ENCODE measurements at regions not wholly inside any gene's neighbourhood (a gene's known extent, or its start where the extent isn't known, plus 50 kb on each side); places are given as distances from the start of the nearest gene placed in this dataset.

DNA sequence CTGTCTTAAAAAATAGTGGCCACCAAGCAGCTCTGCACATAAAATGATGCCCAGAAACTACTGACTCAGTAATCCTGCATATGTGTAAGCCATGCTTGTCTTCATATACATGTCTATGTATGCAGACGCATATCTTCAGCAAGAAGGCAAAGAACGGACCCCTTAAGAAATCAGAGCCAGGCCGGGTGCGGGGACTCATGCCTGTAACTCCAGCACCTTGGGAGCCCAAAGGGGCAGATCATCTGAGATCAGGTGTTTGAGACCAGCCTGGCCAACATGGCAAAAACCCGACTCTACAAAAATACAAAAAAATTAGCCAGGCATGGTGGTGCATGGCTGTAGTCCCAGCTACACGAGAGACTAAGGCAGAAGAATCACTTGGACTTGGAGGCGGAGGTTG is 295.0 kb downstream of the TCERG1L start:
- DNase-seq, result no peak

DNA sequence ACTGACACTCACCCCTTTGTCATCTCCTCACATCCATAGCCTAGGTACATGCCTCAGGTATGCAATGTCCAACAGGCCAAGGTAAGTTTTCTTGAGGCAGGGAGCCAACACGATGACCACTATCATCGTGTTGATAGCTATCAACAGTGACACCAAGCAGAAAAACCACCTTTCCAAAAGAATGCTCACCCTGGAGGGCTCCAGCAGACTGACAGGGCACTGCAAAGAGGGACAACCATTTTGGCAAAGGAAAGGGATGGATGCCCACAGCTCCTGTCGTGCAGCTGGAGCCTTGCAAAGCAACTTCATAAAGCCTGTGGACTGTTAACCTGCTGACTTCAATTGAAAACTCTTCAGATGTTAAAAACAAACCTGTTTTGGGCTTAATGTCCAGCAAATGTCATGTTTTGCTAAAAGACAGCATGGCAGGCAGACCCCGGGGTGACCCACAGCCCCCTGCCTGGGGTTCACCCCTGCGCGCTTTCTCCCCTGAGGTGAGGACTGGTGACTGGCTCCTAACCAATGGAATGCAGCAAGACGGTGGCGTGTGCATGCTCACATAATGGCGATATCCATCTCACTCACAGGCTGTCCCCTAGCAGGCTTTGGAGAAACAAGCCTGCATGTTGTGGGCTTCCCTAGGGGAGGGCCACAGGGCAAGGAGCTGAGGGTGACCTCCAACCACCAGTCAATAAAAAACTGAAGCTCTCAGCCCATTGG is 293.8 kb downstream of the TCERG1L start:
- no peak for DNase-seq

DNA sequence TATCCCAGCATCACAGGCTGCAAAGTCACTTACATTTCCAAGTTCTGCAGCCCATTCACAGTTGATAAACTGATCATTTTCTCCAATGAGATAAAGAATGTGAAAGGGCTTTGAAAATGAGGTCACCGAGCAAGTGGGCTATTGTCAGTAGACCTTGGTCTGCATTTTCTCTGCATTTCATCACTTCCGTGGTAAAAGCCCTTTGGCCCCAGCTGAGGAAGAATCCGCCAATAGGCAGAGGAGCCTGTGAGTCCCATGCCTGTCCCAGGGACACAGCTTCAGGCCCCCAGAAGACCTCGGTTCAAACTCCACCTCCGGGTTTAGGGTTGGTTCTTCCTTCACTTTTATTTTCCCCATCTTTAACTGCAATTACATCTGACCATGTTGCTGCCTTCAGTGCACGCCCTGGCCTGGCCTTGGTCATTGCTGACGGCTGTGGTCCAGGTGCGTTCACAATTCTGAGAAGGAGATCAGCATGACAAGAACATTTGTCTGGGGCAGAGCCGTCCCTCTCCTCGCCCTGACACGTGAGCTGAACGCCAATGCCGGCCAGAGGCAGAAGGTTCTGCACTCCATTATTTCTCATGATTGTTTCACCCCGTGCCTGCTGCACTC is 292.5 kb downstream of the TCERG1L start:
- no peak for DNase-seq

DNA sequence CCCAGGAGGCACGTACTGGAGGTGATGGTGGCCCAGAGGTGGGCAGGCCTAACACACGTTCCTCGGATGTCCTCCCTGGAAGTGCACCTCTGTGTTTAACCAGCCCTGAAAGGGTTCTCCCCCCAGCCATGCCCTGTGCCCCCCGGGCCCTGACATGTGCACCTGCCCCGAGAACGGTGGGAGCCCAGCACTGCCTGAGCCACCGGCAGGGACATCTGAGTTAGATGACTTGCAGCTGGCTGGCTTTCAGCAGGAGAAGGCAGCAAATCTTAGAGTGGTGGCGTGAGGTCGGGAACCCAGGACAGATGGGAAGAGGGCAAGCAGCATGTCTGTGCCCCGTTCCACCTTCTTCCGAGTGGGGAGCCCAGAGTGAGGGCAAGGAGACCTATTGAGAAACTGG is 291.8 kb downstream of the TCERG1L start:
- DNase-seq, result no peak

DNA sequence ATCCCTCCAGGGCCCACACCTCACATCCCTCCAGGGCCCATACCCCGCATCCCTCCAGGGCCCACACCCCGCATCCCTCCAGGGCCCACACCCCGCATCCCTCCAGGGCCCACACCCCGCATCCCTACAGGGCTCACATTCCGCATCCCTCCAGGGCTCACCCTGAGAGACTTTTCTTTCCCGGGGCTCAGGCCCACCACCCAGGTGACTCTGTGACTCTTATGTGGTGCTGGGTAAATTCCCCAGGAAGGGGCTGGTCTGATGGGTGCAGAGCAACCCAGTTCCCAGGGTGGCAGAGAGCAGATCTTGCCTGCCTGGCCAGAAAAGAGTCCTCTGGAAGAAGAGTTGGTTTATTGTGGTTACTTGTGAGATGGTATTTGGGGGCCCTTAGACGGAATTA is 290.7 kb downstream of the TCERG1L start:
- no peak for DNase-seq

DNA sequence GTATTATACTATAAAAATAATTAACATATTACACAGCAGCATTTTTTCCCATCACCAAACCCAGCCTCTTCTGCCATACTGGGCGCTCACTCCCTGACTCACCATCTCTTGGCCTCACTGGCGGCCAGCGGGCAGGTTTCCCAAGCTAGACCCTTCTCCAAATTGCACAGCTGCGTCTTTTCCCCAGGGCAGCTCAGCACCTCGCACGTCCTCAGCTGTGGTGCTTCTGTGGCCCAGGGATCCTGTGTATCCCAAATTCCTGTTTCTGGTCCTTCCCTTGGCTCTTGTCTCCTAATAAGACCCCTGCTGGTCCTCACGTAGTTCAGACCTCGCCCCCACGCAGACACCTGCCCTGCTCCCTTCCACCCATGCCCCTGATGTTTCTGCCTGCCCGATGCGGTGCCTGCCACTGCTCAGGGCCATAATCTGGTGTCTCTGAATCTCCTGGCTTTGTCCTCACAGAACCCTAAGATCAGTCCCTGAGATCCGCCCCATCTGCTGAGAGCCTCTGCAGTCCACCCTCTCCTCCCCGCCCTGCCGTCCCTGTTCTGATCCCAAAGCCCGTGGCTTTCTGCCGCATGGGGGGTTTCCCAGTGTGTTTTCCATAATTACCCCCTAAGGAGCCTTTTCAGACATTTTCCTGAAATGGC is 290.1 kb downstream of the TCERG1L start:
- DNase-seq, result no peak

DNA sequence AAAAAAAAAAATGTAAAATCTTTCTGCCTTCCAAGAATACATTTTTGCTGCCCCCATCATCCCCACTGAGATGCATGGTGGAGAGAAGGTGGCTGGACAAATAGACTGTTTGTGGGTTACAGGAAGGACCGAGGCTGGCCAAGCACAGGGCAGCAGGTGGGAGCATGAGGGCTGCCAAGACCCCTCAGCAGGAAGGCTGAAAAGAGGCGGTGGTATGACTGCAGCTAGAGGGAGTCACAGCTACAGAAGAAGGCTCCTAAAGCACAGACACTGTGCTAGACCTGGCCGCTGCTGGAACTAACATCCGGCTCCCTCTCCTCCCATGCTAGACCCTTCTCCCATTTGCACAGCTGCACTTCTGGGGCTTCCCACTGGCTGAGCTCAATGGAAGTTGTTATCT is 289.6 kb downstream of the TCERG1L start:
- no peak for DNase-seq

DNA sequence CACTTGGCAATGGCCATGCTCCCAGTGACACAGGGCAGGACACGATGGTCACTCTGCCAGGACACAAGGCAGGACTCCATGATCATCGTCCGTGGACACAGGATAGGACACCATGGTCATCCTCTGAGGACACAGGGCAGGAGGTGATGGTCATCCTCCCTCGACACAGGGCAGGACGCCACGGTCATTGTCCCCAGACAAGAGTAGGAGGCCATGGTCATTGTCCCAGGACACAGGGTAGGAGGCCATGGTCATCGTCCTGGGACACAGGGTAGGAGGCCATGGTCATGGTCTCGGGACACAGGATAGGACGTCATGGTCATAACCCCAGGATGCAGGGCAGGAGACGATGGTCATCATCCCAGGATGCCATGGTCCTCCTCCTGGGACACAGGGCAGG is 289.2 kb downstream of the TCERG1L start:
- DNase-seq, result no peak

DNA sequence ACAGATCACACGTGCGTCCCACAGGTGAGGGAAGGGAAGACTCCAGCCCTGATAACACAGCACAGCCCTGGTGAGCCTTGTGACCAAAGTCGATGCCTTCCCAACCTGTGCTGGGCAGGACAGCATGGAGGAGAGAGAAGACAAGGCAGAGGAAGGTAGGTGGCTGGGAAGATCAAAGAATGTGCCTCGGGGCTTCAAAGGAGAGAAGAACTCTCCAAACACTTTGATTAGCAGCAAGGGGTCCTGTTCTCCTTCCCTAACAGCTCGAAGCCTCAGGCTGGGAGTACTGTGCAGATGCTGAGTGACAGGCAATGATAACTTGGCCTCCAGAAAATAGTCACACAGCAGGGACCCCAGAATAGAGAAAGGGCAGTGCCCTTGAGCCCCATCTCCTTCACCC is 288.5 kb downstream of the TCERG1L start:
- DNase-seq, result no peak

DNA sequence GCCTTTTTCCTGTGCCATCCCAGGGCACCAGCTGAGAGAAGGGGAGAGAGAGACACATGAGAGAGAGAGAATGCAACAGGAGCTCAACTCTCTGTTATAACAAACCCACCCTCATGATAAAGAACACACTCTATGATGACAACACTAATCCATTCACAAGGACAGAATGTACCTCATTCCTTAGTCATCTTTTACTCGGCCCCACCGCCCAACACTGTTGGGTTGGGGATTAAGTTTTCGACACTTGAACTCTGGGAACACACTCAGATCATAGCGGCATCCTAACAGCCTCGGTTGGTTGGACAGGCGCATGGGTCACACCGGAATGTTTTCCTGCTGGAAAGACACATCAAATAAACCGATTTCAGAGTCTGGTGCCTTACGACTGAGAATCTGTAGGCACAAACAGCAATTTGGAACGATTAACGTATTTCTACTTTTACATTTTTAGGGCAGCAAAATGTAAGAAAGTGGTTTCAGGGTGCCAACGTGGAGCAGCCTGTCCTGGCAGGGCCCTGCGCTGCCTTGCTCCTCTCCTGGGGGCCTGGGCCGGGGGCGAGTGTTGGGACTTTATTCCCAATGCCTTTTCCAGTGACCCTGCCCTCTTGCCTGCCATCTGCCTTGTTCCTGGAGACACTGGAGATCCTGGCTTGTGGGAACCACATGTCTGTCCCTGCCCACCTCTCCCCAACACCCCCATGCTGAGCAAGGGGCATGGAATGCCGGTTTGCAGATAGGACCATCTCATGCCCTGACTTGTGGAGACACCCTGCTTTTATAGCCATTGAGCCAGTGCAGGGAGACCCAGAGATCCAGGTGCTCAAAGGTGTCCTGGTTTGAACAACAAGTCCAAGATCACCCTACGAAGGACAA is 287.0 kb downstream of the TCERG1L start:
- DNase-seq, result no peak

DNA sequence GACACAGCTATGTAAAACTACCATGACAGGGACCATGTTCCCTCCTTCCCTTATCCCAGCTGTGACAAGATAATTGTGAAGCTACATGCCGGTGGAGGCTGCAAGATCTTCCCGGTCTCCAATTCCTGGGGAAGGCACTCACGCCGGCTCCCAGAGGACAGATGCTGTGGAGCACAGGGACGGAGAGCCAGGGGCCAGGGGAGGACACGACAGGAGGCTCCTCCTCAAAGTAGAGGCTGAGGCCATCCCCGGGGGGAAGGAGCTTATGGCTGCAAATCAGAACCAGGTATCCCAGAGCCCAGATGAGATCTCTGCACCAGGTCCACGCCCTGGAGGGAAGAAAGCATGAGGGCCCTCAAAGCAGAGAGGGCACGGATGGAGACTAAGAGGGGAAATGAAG is 286.2 kb downstream of the TCERG1L start:
- DNase-seq, result no peak

DNA sequence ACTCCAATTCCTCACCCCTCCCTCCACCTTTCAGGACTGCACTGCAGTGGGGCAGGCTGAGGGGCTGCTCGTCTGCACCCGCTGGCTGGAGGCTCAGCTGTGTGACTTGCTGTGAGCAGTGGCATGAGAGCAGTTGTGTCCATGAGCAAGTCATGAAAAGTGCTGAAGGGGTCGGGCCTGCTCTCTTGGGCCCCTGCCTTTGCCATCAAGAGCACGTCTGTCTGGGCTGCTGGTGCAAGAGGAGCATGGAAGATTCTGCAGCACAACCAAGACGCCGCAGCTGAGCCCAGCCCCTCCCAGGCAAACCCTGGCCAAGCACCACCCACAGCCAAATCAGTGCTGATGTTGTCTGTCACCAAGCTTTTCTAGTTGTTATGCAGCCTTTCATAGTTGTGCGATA is 284.3 kb downstream of the TCERG1L start:
- DNase-seq, result no peak

DNA sequence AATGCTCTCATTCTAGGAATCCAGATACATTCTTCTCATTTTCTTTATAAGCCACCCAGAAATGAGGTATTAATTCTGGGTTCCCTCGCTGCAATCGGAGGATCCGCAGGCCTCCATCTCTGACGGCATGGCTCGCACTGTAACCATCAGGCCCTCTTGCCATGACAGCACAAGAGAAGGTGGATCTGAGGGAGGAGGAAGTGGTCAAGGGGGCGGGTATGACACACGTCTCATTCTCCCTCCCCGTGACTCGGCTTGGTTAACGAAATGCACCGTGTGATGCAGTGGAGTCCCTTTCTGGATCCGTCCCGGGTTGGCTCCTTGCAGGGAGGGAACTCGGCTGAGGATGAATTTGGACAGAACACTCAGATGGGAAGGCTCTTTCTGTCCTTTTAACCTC is 280.2 kb downstream of the TCERG1L start:
- no peak for DNase-seq

DNA sequence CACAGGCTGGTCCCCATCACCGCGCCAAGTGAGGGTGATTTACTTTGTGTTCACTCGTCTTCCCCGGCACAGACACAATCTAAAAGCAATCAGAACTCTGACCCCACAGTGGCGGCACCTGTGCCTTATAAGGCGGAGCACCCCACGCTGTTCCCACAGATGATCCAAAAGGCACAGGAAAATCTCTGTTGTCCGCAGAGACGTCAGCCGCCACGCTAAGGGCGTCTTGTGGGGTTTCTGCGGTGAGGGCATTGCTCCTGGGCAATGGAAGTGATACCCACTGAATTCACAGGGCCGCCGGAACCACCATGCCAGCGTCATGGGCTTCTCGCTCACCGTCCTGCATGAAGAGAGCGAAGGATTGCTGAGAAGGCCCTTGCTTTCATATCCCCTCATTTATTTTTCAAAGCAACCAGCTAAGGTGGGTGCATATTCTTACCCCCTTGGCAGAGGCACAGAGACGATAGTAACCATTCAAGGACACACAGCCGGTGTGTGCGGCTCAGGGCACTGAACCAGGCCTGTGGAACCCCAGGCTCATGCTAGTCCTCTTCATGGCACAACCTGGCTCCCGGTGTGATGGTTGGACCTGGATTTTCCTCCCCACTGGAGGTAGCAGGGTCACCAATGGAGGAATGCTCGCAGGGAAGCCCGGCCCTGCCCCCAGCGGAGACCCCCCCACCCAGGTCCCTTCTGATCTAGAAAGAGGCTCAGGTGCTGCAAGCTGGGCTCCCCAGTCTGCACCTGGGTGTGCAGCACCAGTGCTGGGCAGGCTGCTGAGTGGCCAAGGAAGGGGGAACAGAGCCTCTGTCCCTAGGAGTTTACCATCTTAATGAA is 279.0 kb downstream of the TCERG1L start:
- no peak for DNase-seq

DNA sequence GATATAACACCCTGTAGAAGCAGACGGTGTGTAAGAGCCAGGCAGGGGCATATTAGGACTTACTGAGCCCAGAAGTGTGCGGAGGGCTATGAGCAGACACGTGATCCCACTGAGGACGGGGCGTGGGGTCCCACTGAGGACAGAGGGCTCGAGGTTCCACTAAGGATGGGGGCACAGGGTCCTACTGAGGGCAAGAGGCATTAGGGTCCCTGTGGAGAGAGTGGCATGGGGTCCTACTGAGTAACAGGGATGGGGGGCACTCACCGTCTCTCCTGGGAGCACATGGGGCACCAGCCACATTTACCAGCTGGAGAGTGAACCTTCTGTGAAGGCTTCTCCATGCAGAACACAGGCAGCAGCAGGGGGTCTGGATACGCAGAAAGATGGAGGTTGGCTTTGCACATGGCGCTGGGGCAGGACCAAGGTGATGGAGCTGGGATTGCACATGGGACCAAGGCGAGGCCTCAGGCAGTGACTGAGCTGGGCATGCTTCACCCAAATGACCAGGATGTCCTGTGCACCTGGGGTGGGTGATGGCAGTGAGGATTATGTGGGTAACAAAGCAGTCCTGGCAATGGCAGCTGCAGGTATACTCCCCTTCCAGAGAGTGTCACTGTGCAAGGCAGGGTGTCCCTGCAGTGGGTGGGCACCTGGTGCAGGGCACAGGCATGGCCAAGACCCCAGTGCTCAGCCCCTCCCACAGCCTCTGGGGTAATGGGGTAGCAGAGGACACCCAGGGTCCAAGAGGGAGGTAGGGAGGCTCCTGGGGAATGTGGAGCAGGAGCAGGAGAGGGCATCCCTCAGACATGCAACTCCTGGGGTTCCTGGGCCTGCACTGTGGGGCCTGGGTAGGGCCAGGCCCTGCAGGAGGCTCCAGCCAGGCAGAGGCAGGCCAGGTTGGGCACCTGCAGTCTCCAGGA is 278.1 kb downstream of the TCERG1L start:
- DNase-seq, result no peak

DNA sequence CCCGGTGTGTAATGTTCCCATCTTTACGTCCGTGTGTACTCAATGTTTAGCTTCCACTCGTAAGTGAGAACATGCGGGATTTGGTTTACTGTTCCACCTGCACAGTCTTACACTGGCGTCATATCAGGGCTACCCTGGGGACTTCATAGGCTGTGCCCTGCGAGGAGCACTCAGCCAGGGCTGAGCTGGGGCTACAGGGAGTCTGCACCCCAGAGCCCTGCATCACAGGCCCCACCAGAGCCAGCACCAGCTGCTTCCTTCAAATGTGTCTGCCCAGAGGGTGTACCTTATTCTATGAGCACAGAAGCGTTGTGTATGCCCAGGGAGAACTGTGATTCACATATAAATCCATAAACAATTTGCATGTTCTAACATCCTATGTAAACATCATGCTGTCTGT is 277.1 kb downstream of the TCERG1L start:
- DNase-seq, result no peak

DNA sequence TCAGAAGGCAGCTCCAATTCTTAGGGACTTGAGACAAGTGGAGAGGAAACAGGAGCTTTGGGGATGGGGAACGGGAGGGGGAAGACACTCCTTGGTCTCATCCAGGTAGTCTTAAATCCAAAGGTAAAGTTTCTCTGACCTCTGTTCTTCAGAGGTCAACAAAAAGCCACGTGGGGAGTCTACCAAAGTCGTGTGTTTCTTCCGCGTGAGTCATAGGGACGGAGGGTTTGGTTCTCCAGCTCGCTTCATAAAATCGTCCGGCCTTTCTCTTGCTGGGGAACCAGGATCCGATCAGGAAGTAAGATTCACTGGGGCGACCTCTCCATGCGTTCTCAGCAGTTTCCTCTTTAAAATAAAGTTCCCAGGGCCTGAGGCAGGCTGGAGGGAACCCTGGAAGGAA is 275.7 kb downstream of the TCERG1L start:
- no peak for DNase-seq

DNA sequence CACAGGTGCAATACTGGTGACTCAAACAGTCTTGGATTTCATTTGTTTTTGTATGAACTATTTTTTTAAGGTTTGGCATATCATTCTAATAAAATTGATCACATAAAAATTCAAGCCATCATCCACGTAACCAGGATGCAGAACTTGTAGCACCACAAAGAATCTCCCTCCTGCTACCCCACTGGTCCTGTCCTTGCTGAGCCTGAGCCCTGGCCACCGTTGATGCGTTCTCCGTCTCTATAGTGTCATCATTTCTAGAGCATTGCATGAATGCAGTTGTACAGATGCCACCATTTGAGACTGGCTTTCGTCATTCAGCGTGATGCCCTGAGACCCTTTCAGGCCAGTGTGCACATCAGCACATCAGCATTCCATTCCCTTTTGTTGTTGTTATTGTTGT is 273.5 kb downstream of the TCERG1L start:
- DNase-seq, result no peak

DNA sequence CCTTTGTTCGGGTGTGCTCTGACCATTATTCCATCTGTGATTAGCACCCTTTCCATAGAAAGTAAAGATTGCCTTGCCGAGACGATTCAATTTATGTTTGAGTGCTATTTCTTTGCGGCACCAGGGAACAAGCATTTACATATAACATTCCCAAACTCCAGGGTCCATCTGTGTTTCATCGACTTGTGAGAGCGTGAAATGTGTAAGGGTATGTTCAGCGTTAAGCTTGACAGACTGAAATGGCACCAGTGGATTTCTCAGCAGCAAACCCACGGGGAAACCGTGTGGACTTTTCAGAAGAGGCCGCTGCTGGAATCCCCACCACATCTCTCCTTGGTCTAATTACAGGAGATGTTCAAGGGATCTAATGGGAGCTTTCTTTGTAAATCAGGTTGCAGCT is 270.5 kb downstream of the TCERG1L start:
- no peak for DNase-seq

DNA sequence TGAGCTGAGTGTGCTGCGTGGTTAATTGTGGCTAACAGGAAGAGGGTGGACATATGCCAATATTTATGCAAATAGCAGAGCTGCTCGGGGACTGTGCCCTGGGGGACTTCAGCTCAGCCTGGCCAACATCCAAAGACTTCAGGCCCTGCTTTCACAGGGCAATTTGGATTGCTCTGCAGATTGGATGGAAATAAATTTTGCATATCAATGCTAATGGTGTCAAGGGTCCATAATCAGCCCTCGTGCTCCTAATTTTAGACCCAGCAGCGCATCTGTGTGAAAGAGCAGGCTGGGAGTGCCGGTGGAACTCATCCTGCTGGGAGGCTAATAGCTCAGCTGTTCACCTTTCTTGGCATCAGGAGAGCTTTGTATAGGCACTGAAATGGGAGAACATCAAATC is 270.1 kb downstream of the TCERG1L start:
- no peak for DNase-seq

All from muscle of arm (tissue), 1 donor.